ENCODE measurements at regions not wholly inside any gene's neighbourhood (a gene's known extent, or its start where the extent isn't known, plus 50 kb on each side); places are given as distances from the start of the nearest gene placed in this dataset.

- no peak for TF ChIP-seq CTCF (IDR thresholded peaks at IDR 0.05; ENCODE audit: insufficient read depth, low read depth, low read length, missing control alignments)
- DNase-seq (ENCODE audit: low read depth): no peak
- H3K4me3 ChIP-seq (ENCODE audit: low read length): no peak overlapping the region
Observed at GRCh38 chr4:129415004-129415403, 319.1 kb downstream of the C4orf33 start.

GRCh38 chr4:129420637-129421036 lies 324.7 kb downstream of the C4orf33 start:
- no peak for TF ChIP-seq CTCF (IDR thresholded peaks at IDR 0.05; ENCODE audit: insufficient read depth, low read depth, low read length, missing control alignments)
- no peak overlapping the region for H3K4me3 ChIP-seq (ENCODE audit: low read length)
- DNase-seq (ENCODE audit: low read depth): no peak

- no peak for TF ChIP-seq CTCF (IDR thresholded peaks at IDR 0.05; ENCODE audit: insufficient read depth, low read depth, low read length, missing control alignments)
- no peak for DNase-seq (ENCODE audit: low read depth)
Observed at GRCh38 chr4:129422277-129422676, 326.3 kb downstream of the C4orf33 start.

GRCh38 chr4:129428454-129428853 lies 332.5 kb downstream of the C4orf33 start:
- TF ChIP-seq CTCF (IDR thresholded peaks at IDR 0.05; ENCODE audit: insufficient read depth, low read depth, low read length, missing control alignments): no peak
- DNase-seq (ENCODE audit: low read depth): no peak
- no peak overlapping the region for H3K4me3 ChIP-seq (ENCODE audit: low read length)

More at GRCh38 chr4:129422277-129422676, 326.3 kb downstream of the C4orf33 start:
- H3K4me3 ChIP-seq (ENCODE audit: low read length): no peak overlapping the region

- DNase-seq (ENCODE audit: low read depth): peak; percentile 32
- TF ChIP-seq CTCF (IDR thresholded peaks at IDR 0.05; ENCODE audit: insufficient read depth, low read depth, low read length, missing control alignments): no peak
- H3K4me3 ChIP-seq (ENCODE audit: low read length): no peak overlapping the region
Observed at GRCh38 chr4:129429581-129430320, 333.8 kb downstream of the C4orf33 start.

- no peak for TF ChIP-seq CTCF (IDR thresholded peaks at IDR 0.05; ENCODE audit: insufficient read depth, low read depth, low read length, missing control alignments)
- no peak overlapping the region for H3K4me3 ChIP-seq (ENCODE audit: low read length)
- no peak for DNase-seq (ENCODE audit: low read depth)
Observed at GRCh38 chr4:129437347-129437746, 341.4 kb downstream of the C4orf33 start.

- DNase-seq (ENCODE audit: low read depth): no peak
- no peak overlapping the region for H3K4me3 ChIP-seq (ENCODE audit: low read length)
- no peak for TF ChIP-seq CTCF (IDR thresholded peaks at IDR 0.05; ENCODE audit: insufficient read depth, low read depth, low read length, missing control alignments)
Observed at GRCh38 chr4:129438456-129438981, 342.6 kb downstream of the C4orf33 start.
